Smooth muscle cell (in vitro differentiated cells): ENCODE measurements at regions not wholly inside any gene's neighbourhood (a gene's known extent, or its start where the extent isn't known, plus 50 kb on each side); places are given as distances from the start of the nearest gene placed in this dataset.

Experiments
- DNase-seq: peaks from one replicate; lab custom pipeline; 2025; ENCODE audit not compliant: unreplicated experiment; lab: John Stamatoyannopoulos, UW
- H2AFZ ChIP-seq: fragments of 200-600 bp; sonication (generic); 2 replicates; pipeline ENCODE4 v1.6.0; 2016; ENCODE audit warnings: antibody characterized with exemption, low read depth, mild to moderate bottlenecking
- H3F3A ChIP-seq: fragments of 200-600 bp; sonication (generic); 2 replicates; pipeline ENCODE4 v1.6.0; 2017; ENCODE audit warnings: antibody characterized with exemption, low read depth
- H3K27ac ChIP-seq: fragments of 200-600 bp; sonication (generic); 2 replicates; pipeline ENCODE4 v1.5.1; 2016; ENCODE audit warnings: low read depth, mild to moderate bottlenecking
- H3K27me3 ChIP-seq: fragments of 200-600 bp; sonication (generic); 2 replicates; pipeline ENCODE4 v1.6.1; 2016; ENCODE audit warnings: low read depth, mild to moderate bottlenecking
- H3K36me3 ChIP-seq: fragments of 200-600 bp; sonication (generic); 2 replicates; pipeline ENCODE4 v1.5.1; 2016; ENCODE audit warnings: low read depth
- H3K4me1 ChIP-seq: fragments of 200-600 bp; sonication (generic); 2 replicates; pipeline ENCODE4 v1.5.1; 2016; ENCODE audit warnings: low read depth
- H3K4me2 ChIP-seq: fragments of 200-600 bp; sonication (generic); 2 replicates; pipeline ENCODE4 v1.6.0; 2016; ENCODE audit warnings: mild to moderate bottlenecking
- H3K4me3 ChIP-seq: fragments of 200-600 bp; sonication (generic); 2 replicates; pipeline ENCODE4 v1.5.1; 2016; ENCODE audit warnings: mild to moderate bottlenecking
- H3K79me2 ChIP-seq: fragments of 200-600 bp; sonication (generic); 2 replicates; pipeline ENCODE4 v1.6.0; 2016; ENCODE audit warnings: low read depth, mild to moderate bottlenecking
- H3K9ac ChIP-seq: fragments of 200-600 bp; sonication (generic); 2 replicates; pipeline ENCODE4 v1.6.0; 2016; ENCODE audit warnings: low read depth
- H3K9me3 ChIP-seq: fragments of 200-600 bp; sonication (generic); replicated peaks from 2 replicates; pipeline ENCODE4 v1.5.1; 2016; ENCODE audit warnings: low read depth
- H4K20me1 ChIP-seq: fragments of 200-600 bp; sonication (generic); 2 replicates; pipeline ENCODE4 v1.6.0; 2016; ENCODE audit warnings: low read depth
- CTCF ChIP-seq: fragments of 200-600 bp; sonication (generic); IDR thresholded peaks from 2 replicates; pipeline ENCODE4 v1.5.1; 2017; ENCODE audit warnings: borderline replicate concordance, mild to moderate bottlenecking, antibody characterized with exemption; ENCODE audit not compliant: insufficient read depth, poor library complexity, severe bottlenecking
- WGBS: methylation state at CpG from one replicate; pipeline ENCODE4 v1.1.7; 2016; ENCODE audit warnings: low lambda C conversion rate; 5-methylcytosine and 5-hydroxymethylcytosine counted together

GRCh38 chr9:107751567-107752210 lies 262.1 kb upstream of the KLF4 start:
- peak overlapping the region; percentile 90 for H3K27ac ChIP-seq
- H3K27me3 ChIP-seq, result no peaks in the 10 kb centered on the region
- H3K79me2 ChIP-seq, result no peaks in the 10 kb centered on the region
- H4K20me1 ChIP-seq, result no peaks in the 10 kb centered on the region
- no peak overlapping the region for H2AFZ ChIP-seq
- TF ChIP-seq CTCF, result no peak
- peaks cover 11% of the 10 kb centered on the region for H3F3A ChIP-seq
- no peaks in the 10 kb centered on the region for H3K9me3 ChIP-seq
- DNase-seq, result no peak
- peak overlapping the region; percentile 16 for H3K4me2 ChIP-seq
- H3K4me3 ChIP-seq, result no peak overlapping the region
- peak overlapping the region; percentile 50 for H3K9ac ChIP-seq
- H3K36me3 ChIP-seq, result no peaks in the 10 kb centered on the region
- peaks cover 6% of the 10 kb centered on the region for H3K4me1 ChIP-seq
- WGBS, result 24% methylated on average over 5 of the region's 5 CpGs

GRCh38 chr9:107750741-107751566 lies 261.4 kb upstream of the KLF4 start:
- DNase-seq, result peak; percentile 20
- Histone ChIP-seq H3K4me3 (no peak overlapping the region), H2AFZ (no peak overlapping the region), H3K9me3 (no peaks in the 10 kb centered on the region), H3K27ac (peak overlapping the region; percentile 90), H3K9ac (peak overlapping the region; percentile 50), H4K20me1 (no peaks in the 10 kb centered on the region), H3K79me2 (no peaks in the 10 kb centered on the region), H3K4me1 (peaks cover 6% of the 10 kb centered on the region), H3K4me2 (peak overlapping the region; percentile 16), H3F3A (peaks cover 11% of the 10 kb centered on the region), H3K27me3 (no peaks in the 10 kb centered on the region), H3K36me3 (no peaks in the 10 kb centered on the region)
- no peak for TF ChIP-seq CTCF
- 27% methylated on average over 8 of the region's 8 CpGs for WGBS

GRCh38 chr9:107749787-107750444 lies 260.3 kb upstream of the KLF4 start:
- Histone ChIP-seq H4K20me1 (no peaks in the 10 kb centered on the region), H3K4me3 (no peak overlapping the region), H3K27me3 (no peaks in the 10 kb centered on the region), H2AFZ (no peak overlapping the region), H3K4me2 (peak overlapping the region; percentile 11), H3K36me3 (no peaks in the 10 kb centered on the region), H3K79me2 (no peaks in the 10 kb centered on the region), H3K9ac (no peak overlapping the region), H3K27ac (peak overlapping the region; percentile 90), H3F3A (peaks cover 11% of the 10 kb centered on the region), H3K9me3 (no peaks in the 10 kb centered on the region), H3K4me1 (peaks cover 6% of the 10 kb centered on the region)
- TF ChIP-seq CTCF, result no peak
- 67% methylated on average over 5 of the region's 5 CpGs for WGBS
- DNase-seq, result no peak
